BJ (cell line): ENCODE measurements at regions not wholly inside any gene's neighbourhood (a gene's known extent, or its start where the extent isn't known, plus 50 kb on each side); places are given as distances from the start of the nearest gene placed in this dataset.

ENCODE experiments used
- CTCF ChIA-PET: fragments of 350-600 bp; formaldehyde crosslinking; extraction: SDS; loops from one replicate; lab custom pipeline; 2021; ENCODE audit warnings: antibody characterized with exemption, inconsistent platforms; lab: Yijun Ruan, JAX
- POLR2A ChIA-PET: fragments of 300-600 bp; sonication (Branson Sonifier 250); formaldehyde crosslinking; extraction: SDS; loops from one replicate; lab custom pipeline; 2021; ENCODE audit warnings: antibody characterized with exemption; lab: Charles Lee
- DNase-seq: peaks from one replicate; pipeline ENCODE4 v3.0.0-alpha.2; 2011; ENCODE audit warnings: low read depth
- H3K27me3 ChIP-seq: 2 replicates; pipeline ENCODE4 v1.6.0; 2011; ENCODE audit warnings: low read length; ENCODE audit not compliant: control insufficient read depth, insufficient read depth
- H3K36me3 ChIP-seq: 2 replicates; pipeline ENCODE4 v1.5.1; 2011; ENCODE audit warnings: low read length; ENCODE audit not compliant: control insufficient read depth, insufficient read depth
- H3K4me3 ChIP-seq: 2 replicates; pipeline ENCODE4 v1.5.1; 2011; ENCODE audit warnings: low read depth, mild to moderate bottlenecking, control low read depth, low read length
- CTCF ChIP-seq: IDR thresholded peaks from 2 replicates; pipeline ENCODE4 v1.5.1; 2011; ENCODE audit warnings: low read depth, mild to moderate bottlenecking, control low read depth, inconsistent platforms, low read length, moderate library complexity; ENCODE audit not compliant: insufficient read depth

GRCh38 chrX:1719270-1719669 lies 104.4 kb downstream of the ASMT start:
- Histone ChIP-seq H3K27me3 (no peaks in the 10 kb centered on the region), H3K4me3 (no peak overlapping the region), H3K36me3 (no peaks in the 10 kb centered on the region)
- no peak for DNase-seq
- ChIA-PET CTCF (no interaction called here), POLR2A (no interaction called here)
- TF ChIP-seq CTCF = no peak

GRCh38 chrX:1720836-1721235 lies 106.0 kb downstream of the ASMT start:
- ChIA-PET POLR2A (no interaction called here), CTCF (no interaction called here)
- Histone ChIP-seq H3K4me3 (no peak overlapping the region), H3K27me3 (no peaks in the 10 kb centered on the region), H3K36me3 (no peaks in the 10 kb centered on the region)
- no peak for DNase-seq
- TF ChIP-seq CTCF = no peak

- TF ChIP-seq CTCF = no peak
- no peaks in the 10 kb centered on the region for H3K27me3 ChIP-seq
- DNase-seq = no peak
- H3K36me3 ChIP-seq = no peaks in the 10 kb centered on the region
- ChIA-PET POLR2A (no interaction called here), CTCF (no interaction called here)
- H3K4me3 ChIP-seq = no peak overlapping the region
These were observed 110.6 kb downstream of the ASMT start for GRCh38 chrX:1725472-1725871.

GRCh38 chrX:1727531-1728027 lies 112.7 kb downstream of the ASMT start:
- Histone ChIP-seq H3K27me3 (no peaks in the 10 kb centered on the region), H3K4me3 (no peak overlapping the region), H3K36me3 (no peaks in the 10 kb centered on the region)
- ChIA-PET POLR2A (no interaction called here), CTCF (no interaction called here)
- peak; percentile 18 for DNase-seq
- no peak for TF ChIP-seq CTCF

GRCh38 chrX:1734806-1735205 lies 119.9 kb downstream of the ASMT start:
- CTCF ChIA-PET = no interaction called here
- POLR2A ChIA-PET = no interaction called here
- H3K36me3 ChIP-seq = no peaks in the 10 kb centered on the region
- no peak overlapping the region for H3K4me3 ChIP-seq
- H3K27me3 ChIP-seq = no peaks in the 10 kb centered on the region
- TF ChIP-seq CTCF = no peak
- DNase-seq = no peak
